Coronary artery (tissue), 2 donors: ENCODE measurements at regions not wholly inside any gene's neighbourhood (a gene's known extent, or its start where the extent isn't known, plus 50 kb on each side); places are given as distances from the start of the nearest gene placed in this dataset.

Source experiments
- DNase-seq: peaks from one replicate; pipeline ENCODE4 v3.0.0-alpha.2; 2017; ENCODE audit warnings: low spot score
- H3K27ac ChIP-seq, 2 donors: fragments of 200-600 bp; sonication (generic); one replicate each; pipeline ENCODE4 v1.5.1; 2016 to 2019
- H3K4me3 ChIP-seq: fragments of 200-600 bp; sonication (generic); 2 replicates; pipeline ENCODE4 v1.5.1; 2016; ENCODE audit warnings: mild to moderate bottlenecking, moderate library complexity
- TF ChIP-seq, protein P1 (sequence below): fragments of 200-600 bp; sonication (generic); IDR thresholded peaks from one replicate; pipeline ENCODE4 v1.5.1; 2019; ENCODE audit warnings: antibody characterized with exemption

DNA sequence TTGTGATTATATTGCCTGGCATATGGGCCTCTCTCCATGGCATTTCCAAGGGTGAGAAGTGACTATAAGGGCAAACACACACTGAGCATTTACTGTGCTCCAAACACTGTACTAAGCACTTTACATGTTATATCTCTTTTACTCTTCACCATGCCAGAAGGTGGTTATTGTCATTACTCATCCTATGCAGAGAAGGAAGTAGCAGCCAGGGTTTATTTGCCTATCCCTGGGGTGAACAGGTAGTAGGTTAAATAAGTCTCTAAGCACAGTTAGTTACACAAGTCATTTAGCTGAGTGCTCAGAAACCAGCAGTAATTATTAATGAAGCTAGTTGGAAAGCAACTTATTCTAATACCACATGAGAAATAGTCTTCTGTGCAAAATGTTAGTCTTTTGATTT lies 109.9 kb upstream of the SYNPR start:
- TF ChIP-seq, protein P1, sequence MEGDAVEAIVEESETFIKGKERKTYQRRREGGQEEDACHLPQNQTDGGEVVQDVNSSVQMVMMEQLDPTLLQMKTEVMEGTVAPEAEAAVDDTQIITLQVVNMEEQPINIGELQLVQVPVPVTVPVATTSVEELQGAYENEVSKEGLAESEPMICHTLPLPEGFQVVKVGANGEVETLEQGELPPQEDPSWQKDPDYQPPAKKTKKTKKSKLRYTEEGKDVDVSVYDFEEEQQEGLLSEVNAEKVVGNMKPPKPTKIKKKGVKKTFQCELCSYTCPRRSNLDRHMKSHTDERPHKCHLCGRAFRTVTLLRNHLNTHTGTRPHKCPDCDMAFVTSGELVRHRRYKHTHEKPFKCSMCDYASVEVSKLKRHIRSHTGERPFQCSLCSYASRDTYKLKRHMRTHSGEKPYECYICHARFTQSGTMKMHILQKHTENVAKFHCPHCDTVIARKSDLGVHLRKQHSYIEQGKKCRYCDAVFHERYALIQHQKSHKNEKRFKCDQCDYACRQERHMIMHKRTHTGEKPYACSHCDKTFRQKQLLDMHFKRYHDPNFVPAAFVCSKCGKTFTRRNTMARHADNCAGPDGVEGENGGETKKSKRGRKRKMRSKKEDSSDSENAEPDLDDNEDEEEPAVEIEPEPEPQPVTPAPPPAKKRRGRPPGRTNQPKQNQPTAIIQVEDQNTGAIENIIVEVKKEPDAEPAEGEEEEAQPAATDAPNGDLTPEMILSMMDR: no peak
- Histone ChIP-seq H3K27ac (no peak overlapping the region), H3K4me3 (no peak overlapping the region)
- DNase-seq: no peak

DNA sequence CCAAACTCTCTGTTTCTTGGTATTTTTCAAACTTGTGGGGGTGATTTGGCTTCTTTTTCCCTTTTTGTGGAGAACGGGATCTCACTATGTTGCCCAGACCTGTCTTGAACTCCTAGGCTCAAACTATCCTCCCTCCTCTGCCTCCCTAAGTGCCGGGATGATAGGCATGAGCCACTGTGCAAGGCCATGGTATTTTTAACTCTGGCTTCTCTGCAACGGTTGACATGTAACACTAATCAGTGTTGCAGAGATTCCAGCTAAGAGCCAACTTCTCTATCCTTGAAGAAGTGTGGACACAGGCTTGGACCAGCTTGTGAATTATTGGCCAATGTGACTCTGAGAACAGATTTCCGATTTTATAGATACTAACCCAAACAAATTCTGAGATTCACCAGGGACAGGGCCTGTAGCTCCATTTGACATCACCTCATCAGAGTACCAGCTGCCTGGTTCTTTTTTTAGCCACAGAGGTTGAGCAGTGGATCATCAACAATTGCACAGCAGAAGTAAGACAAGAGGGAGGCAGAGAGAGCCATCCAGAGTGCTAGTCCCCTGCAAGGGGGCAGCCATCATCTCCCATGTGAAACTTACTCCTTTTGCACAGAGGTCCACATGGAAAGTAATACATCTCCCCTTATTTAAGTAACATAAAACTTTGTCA lies 98.1 kb upstream of the SYNPR start:
- TF ChIP-seq, protein P1: no peak
- no peak for DNase-seq
- Histone ChIP-seq H3K4me3 (no peak overlapping the region), H3K27ac (no peak overlapping the region)

DNA sequence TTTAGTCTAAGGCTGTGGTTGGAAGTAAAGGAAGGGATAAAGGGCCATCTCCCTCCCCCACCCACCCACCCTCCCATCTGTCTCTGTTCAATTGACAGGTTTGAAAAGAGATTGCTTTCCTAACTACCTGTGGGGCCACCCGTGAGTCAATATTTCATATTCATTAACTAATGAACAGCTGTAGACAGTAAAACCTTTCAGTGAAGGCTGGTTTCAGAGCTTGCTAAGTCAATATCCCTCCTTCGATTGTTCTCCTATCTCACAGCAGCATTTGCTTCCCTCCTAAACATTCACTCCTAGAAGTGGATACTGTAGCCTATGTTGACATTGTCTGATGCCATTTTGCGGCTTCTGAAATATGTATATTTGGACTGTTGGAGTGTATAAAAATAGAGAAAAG lies 85.9 kb upstream of the SYNPR start:
- H3K27ac ChIP-seq: no peak overlapping the region
- H3K4me3 ChIP-seq: no peak overlapping the region
- no peak for DNase-seq
- TF ChIP-seq, protein P1: no peak

DNA sequence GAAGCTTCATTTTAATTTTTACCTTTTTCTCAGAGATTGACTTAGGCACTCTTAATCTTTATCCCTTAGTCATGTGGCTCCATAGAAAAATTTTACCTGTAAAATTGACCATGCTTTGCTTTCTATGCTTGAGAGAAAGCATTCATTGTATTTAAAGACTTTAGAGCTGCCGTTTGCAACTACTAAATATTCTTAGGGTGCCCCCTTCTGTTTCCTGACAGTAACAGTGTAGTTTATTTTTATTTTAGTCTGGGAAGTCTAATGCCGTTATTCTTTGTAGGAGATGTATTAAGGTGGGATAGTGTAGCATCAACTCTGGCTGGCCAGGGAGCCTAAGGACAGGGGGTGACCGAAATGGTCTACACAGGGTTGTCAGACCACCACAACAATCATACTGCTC lies 84.5 kb upstream of the SYNPR start:
- TF ChIP-seq, protein P1: no peak
- H3K27ac ChIP-seq: no peak overlapping the region
- H3K4me3 ChIP-seq: no peak overlapping the region
- no peak for DNase-seq

DNA sequence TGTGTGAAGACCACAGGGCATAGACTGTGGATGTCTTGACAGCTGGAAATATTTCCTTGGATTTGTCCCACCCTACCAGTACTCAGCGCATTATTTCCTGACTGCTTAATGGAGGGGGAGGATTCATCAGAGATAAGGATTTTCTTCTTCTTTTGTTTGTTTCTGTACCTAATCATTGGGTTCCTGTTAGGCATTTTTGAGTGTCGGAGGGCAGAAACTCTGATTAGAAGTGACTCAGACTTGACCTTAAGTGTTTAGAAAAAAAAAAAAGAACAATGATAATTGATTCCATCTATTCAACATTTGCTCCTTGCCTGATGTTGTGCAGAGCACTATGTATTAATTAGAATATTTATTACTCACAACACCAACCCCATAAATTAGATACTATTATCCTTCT lies 78.5 kb upstream of the SYNPR start:
- DNase-seq: no peak
- H3K4me3 ChIP-seq: no peak overlapping the region
- TF ChIP-seq, protein P1: no peak
- H3K27ac ChIP-seq: no peak overlapping the region

DNA sequence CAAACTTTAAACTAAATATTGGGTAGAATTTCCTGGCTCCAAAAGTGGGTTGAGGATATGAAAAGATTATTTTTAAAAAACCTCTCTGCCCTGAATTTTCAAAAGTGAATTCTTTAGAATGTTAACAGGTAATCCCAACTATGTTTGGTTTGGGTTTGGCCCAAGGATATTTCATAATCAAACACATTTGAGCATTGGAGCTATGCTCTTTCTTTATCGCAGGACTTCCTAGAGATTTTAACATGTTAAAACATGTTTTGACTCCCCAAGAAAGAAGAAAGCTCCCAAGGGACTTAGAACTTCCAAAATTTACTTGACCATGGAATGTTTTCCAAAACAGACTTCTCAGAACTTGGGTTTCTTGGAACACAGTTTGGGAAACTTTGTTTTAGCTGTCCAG lies 75.6 kb upstream of the SYNPR start:
- no peak overlapping the region for H3K27ac ChIP-seq
- TF ChIP-seq, protein P1: no peak
- DNase-seq: no peak
- H3K4me3 ChIP-seq: no peak overlapping the region

DNA sequence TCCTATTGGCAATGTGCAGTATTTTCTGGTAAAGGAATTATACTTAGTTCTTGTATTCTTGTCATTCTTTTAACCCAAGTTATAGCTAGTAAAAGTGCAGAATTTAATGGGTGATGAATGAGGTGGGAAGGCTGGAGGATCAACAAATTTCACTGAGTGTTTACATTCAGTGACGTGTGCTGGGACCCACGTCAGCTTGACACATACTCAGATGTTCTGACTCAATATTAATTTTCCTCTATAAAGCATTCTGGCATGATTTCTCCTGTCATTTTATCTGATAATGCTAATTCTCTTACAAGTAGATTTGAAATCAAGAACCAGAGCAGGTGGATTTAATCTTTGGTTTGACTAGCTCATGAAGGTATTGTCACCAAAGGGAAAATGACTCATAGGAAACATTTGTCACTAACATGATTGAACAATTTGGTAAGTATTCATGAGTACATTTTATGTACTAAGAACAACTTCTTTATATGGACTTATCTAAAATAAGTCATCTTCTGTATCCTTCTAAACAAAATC lies 71.0 kb upstream of the SYNPR start:
- no peak overlapping the region for H3K4me3 ChIP-seq
- TF ChIP-seq, protein P1: no peak
- no peak overlapping the region for H3K27ac ChIP-seq
- no peak for DNase-seq
